Activated CD4-positive, alpha-beta T cell treated with anti-CD3 and anti-CD28 coated beads, Interleukin-2, amount 10 ng/mL, durations not matched to agents 24 days and 14 days (primary cell): ENCODE measurements at regions not wholly inside any gene's neighbourhood (a gene's known extent, or its start where the extent isn't known, plus 50 kb on each side); places are given as distances from the start of the nearest gene placed in this dataset.
"Not testable (repeated sequence)": the region's sequence is repeated elsewhere in the genome, so short reads cannot be mapped to it uniquely, and the experiment has no call there.

Experiments
- DNase-seq: peaks from one replicate; pipeline ENCODE4 v3.0.0; 2022
- H3K27ac Mint-ChIP-seq: one replicate; pipeline ENCODE4 v1.8.0; 2022; ENCODE audit warnings: mild to moderate bottlenecking, mixed read lengths
- H3K27me3 Mint-ChIP-seq: one replicate; pipeline ENCODE4 v1.8.0; 2022; ENCODE audit warnings: mixed read lengths
- H3K36me3 Mint-ChIP-seq: one replicate; pipeline ENCODE4 v1.8.0; 2022; ENCODE audit warnings: low read depth, mild to moderate bottlenecking, mixed read lengths
- H3K4me1 Mint-ChIP-seq: one replicate; pipeline ENCODE4 v1.8.0; 2021; ENCODE audit warnings: mixed read lengths
- H3K4me3 Mint-ChIP-seq: one replicate; pipeline ENCODE4 v1.8.0; 2022; ENCODE audit warnings: mild to moderate bottlenecking, moderate library complexity, mixed read lengths
- H3K9me3 Mint-ChIP-seq: one replicate; pipeline ENCODE4 v1.8.0; 2021; ENCODE audit warnings: mixed read lengths
- intact Hi-C: fragments of 100-400 bp; cut with micrococcal nuclease; formaldehyde crosslinking; loops from one replicate; pipeline ENCODE4 v1.15.1; 2023

- no peak for DNase-seq
- no peaks in the 10 kb centered on the region for H3K36me3 Mint-ChIP-seq
- H3K9me3 Mint-ChIP-seq = no peaks in the 10 kb centered on the region
- no peaks in the 10 kb centered on the region for H3K4me1 Mint-ChIP-seq
- no peak overlapping the region for H3K27ac Mint-ChIP-seq
- intact Hi-C loops = no loop called here
- H3K4me3 Mint-ChIP-seq = no peak overlapping the region
- H3K27me3 Mint-ChIP-seq = no peaks in the 10 kb centered on the region
These were observed 1167.6 kb downstream of the JRKL start for GRCh38 chr11:97557399-97557798.

- intact Hi-C loops = no loop called here
- Mint-ChIP-seq H3K27me3 (no peaks in the 10 kb centered on the region), H3K9me3 (peaks cover 10% of the 10 kb centered on the region), H3K36me3 (no peaks in the 10 kb centered on the region), H3K4me1 (no peaks in the 10 kb centered on the region), H3K27ac (no peak overlapping the region), H3K4me3 (no peak overlapping the region)
- no peak for DNase-seq
These were observed 1178.0 kb downstream of the JRKL start for GRCh38 chr11:97567801-97568200.

GRCh38 chr11:97570636-97571035, 1180.8 kb downstream of the JRKL start:
- Mint-ChIP-seq H3K36me3 (no peaks in the 10 kb centered on the region), H3K9me3 (peaks cover 10% of the 10 kb centered on the region), H3K27ac (no peak overlapping the region), H3K4me3 (no peak overlapping the region), H3K4me1 (no peaks in the 10 kb centered on the region), H3K27me3 (no peaks in the 10 kb centered on the region)
- DNase-seq = no peak
- intact Hi-C loops = no loop called here

- H3K27ac Mint-ChIP-seq, intact Hi-C loops, H3K4me1 Mint-ChIP-seq, H3K36me3 Mint-ChIP-seq, H3K4me3 Mint-ChIP-seq, DNase-seq, H3K27me3 Mint-ChIP-seq: not testable (repeated sequence)
- peaks cover 10% of the 10 kb centered on the region for H3K9me3 Mint-ChIP-seq
These were observed 1184.0 kb downstream of the JRKL start for GRCh38 chr11:97573771-97574170.

GRCh38 chr11:97574976-97575665, 1185.3 kb downstream of the JRKL start:
- Mint-ChIP-seq H3K27me3 (no peaks in the 10 kb centered on the region), H3K9me3 (peaks cover 7% of the 10 kb centered on the region), H3K4me1 (no peaks in the 10 kb centered on the region), H3K4me3 (no peak overlapping the region), H3K36me3 (no peaks in the 10 kb centered on the region), H3K27ac (no peak overlapping the region)
- DNase-seq = no peak
- intact Hi-C loops = no loop called here

- DNase-seq = no peak
- no peaks in the 10 kb centered on the region for H3K36me3 Mint-ChIP-seq
- no peak overlapping the region for H3K27ac Mint-ChIP-seq
- H3K9me3 Mint-ChIP-seq = no peaks in the 10 kb centered on the region
- intact Hi-C loops = no loop called here
- no peak overlapping the region for H3K4me3 Mint-ChIP-seq
- no peaks in the 10 kb centered on the region for H3K4me1 Mint-ChIP-seq
- no peaks in the 10 kb centered on the region for H3K27me3 Mint-ChIP-seq
These were observed 1217.6 kb downstream of the JRKL start for GRCh38 chr11:97607291-97608000.

- Mint-ChIP-seq H3K9me3 (no peaks in the 10 kb centered on the region), H3K4me3 (no peak overlapping the region), H3K36me3 (no peaks in the 10 kb centered on the region), H3K27me3 (no peaks in the 10 kb centered on the region), H3K4me1 (no peaks in the 10 kb centered on the region), H3K27ac (no peak overlapping the region)
- DNase-seq = no peak
- intact Hi-C loops = no loop called here
These were observed 1220.2 kb downstream of the JRKL start for GRCh38 chr11:97610000-97610399.

- H3K27ac Mint-ChIP-seq = no peak overlapping the region
- H3K9me3 Mint-ChIP-seq = no peaks in the 10 kb centered on the region
These were observed 1221.0 kb downstream of the JRKL start for GRCh38 chr11:97610854-97611253.

GRCh38 chr11:97611345-97611744, 1221.5 kb downstream of the JRKL start:
- DNase-seq = no peak
- Mint-ChIP-seq H3K4me1 (no peaks in the 10 kb centered on the region), H3K27me3 (no peaks in the 10 kb centered on the region), H3K4me3 (no peak overlapping the region), H3K36me3 (no peaks in the 10 kb centered on the region), H3K9me3 (no peaks in the 10 kb centered on the region), H3K27ac (no peak overlapping the region)
- intact Hi-C loops = no loop called here

More at GRCh38 chr11:97610854-97611253, 1221.0 kb downstream of the JRKL start:
- no peaks in the 10 kb centered on the region for H3K36me3 Mint-ChIP-seq
- H3K4me3 Mint-ChIP-seq = no peak overlapping the region
- H3K4me1 Mint-ChIP-seq = no peaks in the 10 kb centered on the region
- no peaks in the 10 kb centered on the region for H3K27me3 Mint-ChIP-seq
- no peak for DNase-seq
- intact Hi-C loops = no loop called here

- no peak overlapping the region for H3K4me3 Mint-ChIP-seq
- H3K27ac Mint-ChIP-seq = no peak overlapping the region
- DNase-seq = no peak
- intact Hi-C loops = no loop called here
- H3K9me3 Mint-ChIP-seq = no peaks in the 10 kb centered on the region
- no peaks in the 10 kb centered on the region for H3K36me3 Mint-ChIP-seq
- no peaks in the 10 kb centered on the region for H3K27me3 Mint-ChIP-seq
- no peaks in the 10 kb centered on the region for H3K4me1 Mint-ChIP-seq
These were observed 1224.8 kb downstream of the JRKL start for GRCh38 chr11:97614606-97615005.

- intact Hi-C loops = no loop called here
- H3K27me3 Mint-ChIP-seq = no peaks in the 10 kb centered on the region
- H3K27ac Mint-ChIP-seq = no peak overlapping the region
- no peak overlapping the region for H3K4me3 Mint-ChIP-seq
- no peak for DNase-seq
- H3K9me3 Mint-ChIP-seq = no peaks in the 10 kb centered on the region
- no peaks in the 10 kb centered on the region for H3K4me1 Mint-ChIP-seq
- no peaks in the 10 kb centered on the region for H3K36me3 Mint-ChIP-seq
These were observed 1225.7 kb downstream of the JRKL start for GRCh38 chr11:97615546-97615945.

- no peaks in the 10 kb centered on the region for H3K9me3 Mint-ChIP-seq
- DNase-seq = no peak
- no peak overlapping the region for H3K27ac Mint-ChIP-seq
- intact Hi-C loops = no loop called here
- no peaks in the 10 kb centered on the region for H3K36me3 Mint-ChIP-seq
- no peaks in the 10 kb centered on the region for H3K27me3 Mint-ChIP-seq
- no peak overlapping the region for H3K4me3 Mint-ChIP-seq
- H3K4me1 Mint-ChIP-seq = no peaks in the 10 kb centered on the region
These were observed 1227.2 kb downstream of the JRKL start for GRCh38 chr11:97617031-97617430.

GRCh38 chr11:97620007-97620406, 1230.2 kb downstream of the JRKL start:
- DNase-seq = no peak
- intact Hi-C loops = no loop called here
- H3K9me3 Mint-ChIP-seq = no peaks in the 10 kb centered on the region
- H3K36me3 Mint-ChIP-seq = no peaks in the 10 kb centered on the region
- H3K4me3 Mint-ChIP-seq = no peak overlapping the region
- no peaks in the 10 kb centered on the region for H3K4me1 Mint-ChIP-seq
- no peak overlapping the region for H3K27ac Mint-ChIP-seq
- H3K27me3 Mint-ChIP-seq = no peaks in the 10 kb centered on the region

- no peaks in the 10 kb centered on the region for H3K27me3 Mint-ChIP-seq
- intact Hi-C loops = no loop called here
- no peaks in the 10 kb centered on the region for H3K4me1 Mint-ChIP-seq
- DNase-seq = no peak
- H3K36me3 Mint-ChIP-seq = no peaks in the 10 kb centered on the region
- no peaks in the 10 kb centered on the region for H3K9me3 Mint-ChIP-seq
- H3K27ac Mint-ChIP-seq = no peak overlapping the region
- H3K4me3 Mint-ChIP-seq = no peak overlapping the region
These were observed 1231.5 kb downstream of the JRKL start for GRCh38 chr11:97621282-97621681.

- DNase-seq = no peak
- Mint-ChIP-seq H3K9me3 (no peaks in the 10 kb centered on the region), H3K4me3 (no peak overlapping the region), H3K27me3 (no peaks in the 10 kb centered on the region), H3K27ac (no peak overlapping the region), H3K4me1 (no peaks in the 10 kb centered on the region), H3K36me3 (no peaks in the 10 kb centered on the region)
- intact Hi-C loops = no loop called here
These were observed 1233.0 kb downstream of the JRKL start for GRCh38 chr11:97622795-97623194.
